Heart left ventricle (tissue), 16 donors: ENCODE measurements at regions not wholly inside any gene's neighbourhood (a gene's known extent, or its start where the extent isn't known, plus 50 kb on each side); places are given as distances from the start of the nearest gene placed in this dataset.

Experiments used
- ATAC-seq, 4 donors: fragments of 200-7000 bp; cut with Tn5 transposase; one replicate each; pipeline ENCODE4 v1.9.1; 2020 to 2022; ENCODE audit warnings: moderate library complexity in 4 of 4, mild to moderate bottlenecking in 3 of 4, moderate number of reproducible peaks in 1 of 4
- DNase-seq, 5 donors: peaks; one replicate each; pipeline ENCODE4 v3.0.0-alpha.2; 2020
- H3K27ac ChIP-seq, 12 donors: fragments of 200-600 bp; sonication (generic) in 4 of 12; one replicate each; pipeline versions ENCODE4 v1.5.0 to v1.8.0; 2016 to 2022; ENCODE audit warnings: mild to moderate bottlenecking in 2 of 12
- H3K27me3 ChIP-seq, 9 donors: fragments of 200-600 bp; sonication (generic) in 2 of 9; one replicate each; pipeline versions ENCODE4 v1.5.1 to v1.8.0; 2016 to 2022; ENCODE audit warnings: mild to moderate bottlenecking in 3 of 9
- H3K36me3 ChIP-seq, 9 donors: fragments of 200-600 bp; sonication (generic) in 2 of 9; one replicate each; pipeline versions ENCODE4 v1.5.0 to v1.8.0; 2018 to 2022; ENCODE audit warnings: mild to moderate bottlenecking in 2 of 9
- H3K4me1 ChIP-seq, 12 donors: fragments of 200-600 bp; sonication (generic) in 4 of 12; one replicate each; pipeline versions ENCODE4 v1.5.0 to v1.8.0; 2016 to 2022; ENCODE audit warnings: mild to moderate bottlenecking in 3 of 12
- H3K4me3 ChIP-seq, 12 donors: fragments of 200-600 bp; sonication (generic) in 4 of 12; one replicate each; pipeline versions ENCODE4 v1.5.0 to v1.8.0; 2017 to 2022; ENCODE audit warnings: mild to moderate bottlenecking in 9 of 12, moderate library complexity in 4 of 12
- H3K9me3 ChIP-seq, 12 donors: fragments of 200-600 bp; sonication (generic) in 4 of 12; one replicate each; pipeline versions ENCODE4 v1.5.0 to v1.8.0; 2016 to 2022; ENCODE audit warnings: mild to moderate bottlenecking in 1 of 12
- CTCF ChIP-seq, 12 donors: fragments of 200-600 bp; sonication (generic) in 4 of 12; IDR thresholded peaks; one replicate each; pipeline versions ENCODE4 v1.5.0 to v1.8.0; 2018 to 2022; ENCODE audit warnings: antibody characterized with exemption in 12 of 12, mild to moderate bottlenecking in 5 of 12
- POLR2A ChIP-seq, 2 donors: fragments of 450-650 bp; IDR thresholded peaks; one replicate each; pipeline ENCODE4 v1.6.1; 2017; ENCODE audit warnings: antibody characterized with exemption in 2 of 2, mild to moderate bottlenecking in 2 of 2, moderate library complexity in 2 of 2
- WGBS, 4 donors: extraction: QIAGEN DNeasy Blood & Tissue Kit in 2 of 4; methylation state at CpG; one replicate each; pipeline versions ENCODE4 v1.1.5 to v1.1.7; 2013 to 2018; 5-methylcytosine and 5-hydroxymethylcytosine counted together
- intact Hi-C, 10 donors: fragments of 100-400 bp; cut with DNase I; formaldehyde crosslinking; loops; one replicate each; pipeline versions ENCODE4 v1.11.1 to v1.14.2; 2022
- donor health status: ischemic (EF 13 %, LVEDD 7.1; RV severe dilation, severe dysfunction).
- donor health status: healthy with polysubstance abuse.
- donor health status: DM: no; HTN: yes; CAD: no.
- donor health status: DM: no; HTN: no; CAD: no.
- donor health status: ischemic (EF 25% LVEDD 6.9; RV normal size, moderate dysfunction).
- donor health status: ischemic (EF 25% LVEDD 5.7; RV mildly dilated, moderate dysfunction).
- donor health status: healthy.
- donor health status: DM: yes; HTN: yes; CAD: no.
- donor health status: ischemic (EF 35%, LVEDD 5.7; RV mildly dilated, moderate dysfunction).
- donor health status: nonischemic (EF 11% LVEDD 7.7; RV severe dilation, severe dysfunction).
- donor health status: DM: yes; HTN: yes; CAD: no.
- donor health status: PGD.
- donor health status: ischemic (EF 29% LVEDD 5.4; RV normal size, mild dysfunction).
- donor health status: nonischemic (EF 23%, LVEDD 6.1; RV moderate dilation, normal function).

- Histone ChIP-seq H3K4me3 (peak overlapping the region in 7 of 12 donors; percentile 2 to 37 (median 14)), H3K27ac (peak overlapping the region in 3 of 12 donors; percentile 33 to 72 (median 48)), H3K4me1 (peaks cover 0 to 16% (median 0%) of the 10 kb centered on the region in 12 donors), H3K27me3 (no peaks in the 10 kb centered on the region), H3K9me3 (no peaks in the 10 kb centered on the region), H3K36me3 (no peaks in the 10 kb centered on the region)
- intact Hi-C loops = no loop called here
- TF ChIP-seq CTCF (IDR thresholded peaks at IDR 0.05) (no peak), POLR2A (IDR thresholded peaks at IDR 0.05) (no peak)
- ATAC-seq = peak in 3 of 4 donors; percentile 56 to 80 (median 68)
- 29 to 49% (median 38%) methylated on average over 6 of the region's 6 CpGs for WGBS, 4 donors
- DNase-seq = no peak
Observed at GRCh38 chr22:26887456-26887855, 230.1 kb downstream of the MIAT start.

GRCh38 chr22:26887916-26888315 is 230.5 kb downstream of the MIAT start:
- H3K4me3 ChIP-seq = no peak overlapping the region
- H3K36me3 ChIP-seq = no peaks in the 10 kb centered on the region
- H3K4me1 ChIP-seq = peaks cover 0 to 16% (median 0%) of the 10 kb centered on the region in 12 donors
- intact Hi-C loops = no loop called here
- ATAC-seq (no peak), DNase-seq (no peak)
- 72 to 87% (median 78%) methylated on average over 4 of the region's 4 CpGs for WGBS, 4 donors
- TF ChIP-seq CTCF (IDR thresholded peaks at IDR 0.05) (no peak), POLR2A (IDR thresholded peaks at IDR 0.05) (no peak)
- peak overlapping the region in 2 of 12 donors; percentile 48 to 72 for H3K27ac ChIP-seq
- no peaks in the 10 kb centered on the region for H3K27me3 ChIP-seq
- H3K9me3 ChIP-seq = no peaks in the 10 kb centered on the region

- Histone ChIP-seq H3K4me3 (no peak overlapping the region), H3K27me3 (no peaks in the 10 kb centered on the region), H3K36me3 (no peaks in the 10 kb centered on the region), H3K9me3 (no peaks in the 10 kb centered on the region), H3K27ac (no peak overlapping the region), H3K4me1 (peaks cover 0 to 16% (median 0%) of the 10 kb centered on the region in 12 donors)
- no peak for ATAC-seq
- TF ChIP-seq CTCF (IDR thresholded peaks at IDR 0.05) (no peak), POLR2A (IDR thresholded peaks at IDR 0.05) (no peak)
- no peak for DNase-seq
- 92 to 98% (median 97%) methylated on average over 8 of the region's 8 CpGs for WGBS, 4 donors
- intact Hi-C loops = no loop called here
Observed at GRCh38 chr22:26888887-26889286, 231.5 kb downstream of the MIAT start.

GRCh38 chr22:26889802-26890201 is 232.4 kb downstream of the MIAT start:
- Histone ChIP-seq H3K4me1 (peaks cover 0 to 16% (median 0%) of the 10 kb centered on the region in 12 donors), H3K36me3 (no peaks in the 10 kb centered on the region), H3K27ac (no peak overlapping the region), H3K4me3 (no peak overlapping the region), H3K9me3 (no peaks in the 10 kb centered on the region), H3K27me3 (no peaks in the 10 kb centered on the region)
- no peak for TF ChIP-seq CTCF (IDR thresholded peaks at IDR 0.05)
- no peak for TF ChIP-seq POLR2A (IDR thresholded peaks at IDR 0.05)
- ATAC-seq (no peak), DNase-seq (no peak)
- intact Hi-C loops = no loop called here
- WGBS, 4 donors = 87 to 93% (median 92%) methylated on average over 7 of the region's 7 CpGs
